HL-60 (cell line): ENCODE measurements at regions not wholly inside any gene's neighbourhood (a gene's known extent, or its start where the extent isn't known, plus 50 kb on each side); places are given as distances from the start of the nearest gene placed in this dataset.

Source experiments
- CTCF ChIP-seq: IDR thresholded peaks from one replicate; pipeline ENCODE4 v1.5.1; 2011; ENCODE audit warnings: low read length, control low read depth, inconsistent platforms; ENCODE audit not compliant: insufficient read depth
- GABPA ChIP-seq: IDR thresholded peaks from 2 replicates; pipeline ENCODE4 v1.6.1; 2012; ENCODE audit warnings: low read depth
- POLR2AphosphoS5 ChIP-seq: IDR thresholded peaks from 2 replicates; pipeline ENCODE4 v1.6.1; 2012; ENCODE audit warnings: low read depth
- SPI1 ChIP-seq: IDR thresholded peaks from 2 replicates; pipeline ENCODE4 v1.6.1; 2012; ENCODE audit warnings: low read depth, mild to moderate bottlenecking, borderline replicate concordance
- TF ChIP-seq, protein P1 (sequence below): IDR thresholded peaks from 2 replicates; pipeline ENCODE4 v1.6.1; 2012; ENCODE audit warnings: low read depth; ENCODE audit not compliant: insufficient replicate concordance

DNA sequence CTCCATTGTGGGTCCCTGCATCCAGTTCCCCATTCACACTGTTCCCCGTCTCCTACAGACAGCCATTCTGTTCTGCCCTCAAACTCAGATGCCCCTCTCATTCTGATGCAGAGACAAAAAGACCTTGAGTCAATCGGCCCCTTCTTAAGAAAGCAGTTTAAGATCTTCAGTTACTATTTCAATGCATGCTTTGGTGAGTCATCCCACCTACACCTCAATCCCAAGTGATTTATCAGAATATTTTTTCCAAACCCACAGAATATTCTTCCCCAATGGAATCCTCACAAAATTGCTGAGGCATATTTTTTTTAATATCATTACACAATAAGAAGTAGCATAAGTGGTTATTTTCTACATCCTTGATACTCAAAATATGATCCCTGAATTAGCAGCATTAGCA is 92.4 kb upstream of the SLC1A1 start:
- TF ChIP-seq CTCF (no peak), POLR2AphosphoS5 (no peak), GABPA (no peak), SPI1 (no peak)
- TF ChIP-seq, protein P1, sequence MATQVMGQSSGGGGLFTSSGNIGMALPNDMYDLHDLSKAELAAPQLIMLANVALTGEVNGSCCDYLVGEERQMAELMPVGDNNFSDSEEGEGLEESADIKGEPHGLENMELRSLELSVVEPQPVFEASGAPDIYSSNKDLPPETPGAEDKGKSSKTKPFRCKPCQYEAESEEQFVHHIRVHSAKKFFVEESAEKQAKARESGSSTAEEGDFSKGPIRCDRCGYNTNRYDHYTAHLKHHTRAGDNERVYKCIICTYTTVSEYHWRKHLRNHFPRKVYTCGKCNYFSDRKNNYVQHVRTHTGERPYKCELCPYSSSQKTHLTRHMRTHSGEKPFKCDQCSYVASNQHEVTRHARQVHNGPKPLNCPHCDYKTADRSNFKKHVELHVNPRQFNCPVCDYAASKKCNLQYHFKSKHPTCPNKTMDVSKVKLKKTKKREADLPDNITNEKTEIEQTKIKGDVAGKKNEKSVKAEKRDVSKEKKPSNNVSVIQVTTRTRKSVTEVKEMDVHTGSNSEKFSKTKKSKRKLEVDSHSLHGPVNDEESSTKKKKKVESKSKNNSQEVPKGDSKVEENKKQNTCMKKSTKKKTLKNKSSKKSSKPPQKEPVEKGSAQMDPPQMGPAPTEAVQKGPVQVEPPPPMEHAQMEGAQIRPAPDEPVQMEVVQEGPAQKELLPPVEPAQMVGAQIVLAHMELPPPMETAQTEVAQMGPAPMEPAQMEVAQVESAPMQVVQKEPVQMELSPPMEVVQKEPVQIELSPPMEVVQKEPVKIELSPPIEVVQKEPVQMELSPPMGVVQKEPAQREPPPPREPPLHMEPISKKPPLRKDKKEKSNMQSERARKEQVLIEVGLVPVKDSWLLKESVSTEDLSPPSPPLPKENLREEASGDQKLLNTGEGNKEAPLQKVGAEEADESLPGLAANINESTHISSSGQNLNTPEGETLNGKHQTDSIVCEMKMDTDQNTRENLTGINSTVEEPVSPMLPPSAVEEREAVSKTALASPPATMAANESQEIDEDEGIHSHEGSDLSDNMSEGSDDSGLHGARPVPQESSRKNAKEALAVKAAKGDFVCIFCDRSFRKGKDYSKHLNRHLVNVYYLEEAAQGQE = no peak
